GM18517 (cell line): ENCODE measurements at regions not wholly inside any gene's neighbourhood (a gene's known extent, or its start where the extent isn't known, plus 50 kb on each side); places are given as distances from the start of the nearest gene placed in this dataset.

Source experiments
- ATAC-seq: cut with Tn5 transposase; IDR thresholded peaks from one replicate; pipeline ENCODE4 v1.9.1; 2021; ENCODE audit warnings: mild to moderate bottlenecking, moderate library complexity; ENCODE audit not compliant: unreplicated experiment

- ATAC-seq: no peak
These were observed 301.9 kb upstream of the SALL3 start for GRCh38 chr18:78677483-78678317.

- ATAC-seq: no peak
These were observed 301.3 kb upstream of the SALL3 start for GRCh38 chr18:78678318-78678695.

- no peak for ATAC-seq
These were observed 300.6 kb upstream of the SALL3 start for GRCh38 chr18:78679031-78679430.

- no peak for ATAC-seq
These were observed 299.9 kb upstream of the SALL3 start for GRCh38 chr18:78679613-78680260.

- ATAC-seq: no peak
These were observed 298.2 kb upstream of the SALL3 start for GRCh38 chr18:78681396-78681795.

GRCh38 chr18:78681934-78682333 lies 297.7 kb upstream of the SALL3 start:
- ATAC-seq: no peak

- no peak for ATAC-seq
These were observed 296.9 kb upstream of the SALL3 start for GRCh38 chr18:78682716-78683115.

GRCh38 chr18:78683191-78684010 lies 296.2 kb upstream of the SALL3 start:
- ATAC-seq: no peak

- ATAC-seq: no peak
These were observed 294.2 kb upstream of the SALL3 start for GRCh38 chr18:78685250-78685979.

GRCh38 chr18:78685980-78686530 lies 293.6 kb upstream of the SALL3 start:
- no peak for ATAC-seq

GRCh38 chr18:78686976-78687685 lies 292.5 kb upstream of the SALL3 start:
- ATAC-seq: no peak

GRCh38 chr18:78687736-78688135 lies 291.9 kb upstream of the SALL3 start:
- no peak for ATAC-seq

GRCh38 chr18:78688249-78688648 lies 291.4 kb upstream of the SALL3 start:
- ATAC-seq: no peak

- ATAC-seq: no peak
These were observed 290.7 kb upstream of the SALL3 start for GRCh38 chr18:78688916-78689315.

- ATAC-seq: no peak
These were observed 290.0 kb upstream of the SALL3 start for GRCh38 chr18:78689606-78690005.

GRCh38 chr18:78692105-78692504 lies 287.5 kb upstream of the SALL3 start:
- no peak for ATAC-seq

- ATAC-seq: no peak
These were observed 286.2 kb upstream of the SALL3 start for GRCh38 chr18:78693429-78693828.

- no peak for ATAC-seq
These were observed 282.8 kb upstream of the SALL3 start for GRCh38 chr18:78696698-78697435.

GRCh38 chr18:78697446-78697845 lies 282.2 kb upstream of the SALL3 start:
- no peak for ATAC-seq
